Neural progenitor cell (in vitro differentiated cells): ENCODE measurements at regions not wholly inside any gene's neighbourhood (a gene's known extent, or its start where the extent isn't known, plus 50 kb on each side); places are given as distances from the start of the nearest gene placed in this dataset.

ENCODE experiments used
- EZH2 ChIP-seq: fragments of 200-600 bp; sonication (generic); IDR thresholded peaks from 2 replicates; pipeline ENCODE4 v1.6.1; 2017; ENCODE audit warnings: antibody characterized with exemption, mild to moderate bottlenecking, moderate library complexity
- EZH2phosphoT487 ChIP-seq: fragments of 200-600 bp; sonication (generic); IDR thresholded peaks from 2 replicates; pipeline ENCODE4 v1.6.1; 2017; ENCODE audit warnings: antibody characterized with exemption
- TF ChIP-seq, protein P1 (sequence below): fragments of 200-600 bp; sonication (generic); IDR thresholded peaks from 2 replicates; pipeline ENCODE4 v1.5.1; 2017; ENCODE audit warnings: antibody characterized with exemption, mild to moderate bottlenecking

DNA sequence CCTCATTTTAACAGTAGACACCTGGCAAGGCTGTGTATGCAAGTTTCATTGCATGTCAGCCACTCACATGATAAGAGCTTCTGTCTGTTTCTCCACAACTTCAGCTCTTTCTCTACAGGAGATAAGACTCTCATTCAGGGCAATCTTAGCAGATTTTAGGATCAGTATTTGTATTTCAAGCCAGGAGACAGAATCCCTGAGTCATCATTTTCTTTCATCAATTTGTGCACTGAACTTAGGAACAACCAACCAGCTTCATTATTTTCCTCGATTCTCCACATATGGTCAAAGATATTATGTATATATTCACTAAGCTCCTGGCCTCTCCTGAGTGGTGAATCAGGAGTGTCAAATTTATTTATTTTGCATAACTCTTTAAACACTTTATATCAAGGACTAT lies 181.8 kb upstream of the CCNH start:
- TF ChIP-seq, protein P1, sequence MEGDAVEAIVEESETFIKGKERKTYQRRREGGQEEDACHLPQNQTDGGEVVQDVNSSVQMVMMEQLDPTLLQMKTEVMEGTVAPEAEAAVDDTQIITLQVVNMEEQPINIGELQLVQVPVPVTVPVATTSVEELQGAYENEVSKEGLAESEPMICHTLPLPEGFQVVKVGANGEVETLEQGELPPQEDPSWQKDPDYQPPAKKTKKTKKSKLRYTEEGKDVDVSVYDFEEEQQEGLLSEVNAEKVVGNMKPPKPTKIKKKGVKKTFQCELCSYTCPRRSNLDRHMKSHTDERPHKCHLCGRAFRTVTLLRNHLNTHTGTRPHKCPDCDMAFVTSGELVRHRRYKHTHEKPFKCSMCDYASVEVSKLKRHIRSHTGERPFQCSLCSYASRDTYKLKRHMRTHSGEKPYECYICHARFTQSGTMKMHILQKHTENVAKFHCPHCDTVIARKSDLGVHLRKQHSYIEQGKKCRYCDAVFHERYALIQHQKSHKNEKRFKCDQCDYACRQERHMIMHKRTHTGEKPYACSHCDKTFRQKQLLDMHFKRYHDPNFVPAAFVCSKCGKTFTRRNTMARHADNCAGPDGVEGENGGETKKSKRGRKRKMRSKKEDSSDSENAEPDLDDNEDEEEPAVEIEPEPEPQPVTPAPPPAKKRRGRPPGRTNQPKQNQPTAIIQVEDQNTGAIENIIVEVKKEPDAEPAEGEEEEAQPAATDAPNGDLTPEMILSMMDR: no peak
- no peak for TF ChIP-seq EZH2
- TF ChIP-seq EZH2phosphoT487: no peak
